GM21528 (cell line): ENCODE measurements at regions not wholly inside any gene's neighbourhood (a gene's known extent, or its start where the extent isn't known, plus 50 kb on each side); places are given as distances from the start of the nearest gene placed in this dataset.

ENCODE experiments used
- ATAC-seq: cut with Tn5 transposase; IDR thresholded peaks from one replicate; pipeline ENCODE4 v1.9.1; 2021; ENCODE audit warnings: mild to moderate bottlenecking, moderate library complexity; ENCODE audit not compliant: unreplicated experiment, low FRiP score

DNA sequence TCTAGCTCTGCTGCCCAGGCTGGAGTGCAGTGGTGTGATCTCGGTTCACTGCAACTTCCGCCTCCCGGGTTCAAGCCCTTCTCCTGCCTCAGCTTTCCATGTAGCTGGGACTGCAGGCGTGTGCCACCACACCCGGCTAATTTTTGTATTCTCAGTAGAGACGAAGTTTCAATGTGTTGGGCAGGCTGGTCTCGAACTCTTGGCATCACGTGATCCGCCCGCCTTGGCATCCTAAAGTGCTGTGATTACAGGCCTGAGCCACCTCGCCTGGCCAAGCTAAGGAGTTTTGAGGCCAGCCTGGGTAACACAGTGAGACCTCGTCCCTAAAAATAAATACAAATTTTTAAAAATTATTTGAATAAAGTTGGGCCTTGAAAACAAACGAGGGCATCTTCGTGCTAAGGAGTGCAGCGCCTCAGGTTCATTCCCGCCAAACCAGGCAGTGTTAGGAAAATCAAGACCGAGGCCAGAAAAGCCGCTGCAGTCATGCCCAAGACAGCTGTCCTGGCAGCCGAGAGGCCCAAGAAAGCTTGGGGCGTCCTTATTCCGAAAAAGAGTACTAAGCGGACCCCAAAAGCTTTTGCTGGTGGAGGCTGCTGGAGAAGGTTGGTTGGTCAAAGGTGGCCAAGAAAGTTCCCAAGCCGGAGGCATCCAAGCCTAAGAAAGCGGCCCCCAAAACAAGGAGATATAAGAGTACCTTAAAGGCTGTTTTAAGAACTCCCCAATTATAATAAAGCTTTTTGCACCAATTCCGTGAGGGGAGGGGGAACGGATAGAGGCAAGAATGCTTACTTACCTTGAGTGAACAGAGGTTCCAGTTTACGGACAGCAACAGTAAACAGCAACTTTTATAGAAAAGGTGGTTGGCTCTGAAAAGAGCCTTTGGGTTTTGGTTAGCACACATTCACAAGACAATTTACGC, 109.0 kb downstream of the HFE start:
- no peak for ATAC-seq

DNA sequence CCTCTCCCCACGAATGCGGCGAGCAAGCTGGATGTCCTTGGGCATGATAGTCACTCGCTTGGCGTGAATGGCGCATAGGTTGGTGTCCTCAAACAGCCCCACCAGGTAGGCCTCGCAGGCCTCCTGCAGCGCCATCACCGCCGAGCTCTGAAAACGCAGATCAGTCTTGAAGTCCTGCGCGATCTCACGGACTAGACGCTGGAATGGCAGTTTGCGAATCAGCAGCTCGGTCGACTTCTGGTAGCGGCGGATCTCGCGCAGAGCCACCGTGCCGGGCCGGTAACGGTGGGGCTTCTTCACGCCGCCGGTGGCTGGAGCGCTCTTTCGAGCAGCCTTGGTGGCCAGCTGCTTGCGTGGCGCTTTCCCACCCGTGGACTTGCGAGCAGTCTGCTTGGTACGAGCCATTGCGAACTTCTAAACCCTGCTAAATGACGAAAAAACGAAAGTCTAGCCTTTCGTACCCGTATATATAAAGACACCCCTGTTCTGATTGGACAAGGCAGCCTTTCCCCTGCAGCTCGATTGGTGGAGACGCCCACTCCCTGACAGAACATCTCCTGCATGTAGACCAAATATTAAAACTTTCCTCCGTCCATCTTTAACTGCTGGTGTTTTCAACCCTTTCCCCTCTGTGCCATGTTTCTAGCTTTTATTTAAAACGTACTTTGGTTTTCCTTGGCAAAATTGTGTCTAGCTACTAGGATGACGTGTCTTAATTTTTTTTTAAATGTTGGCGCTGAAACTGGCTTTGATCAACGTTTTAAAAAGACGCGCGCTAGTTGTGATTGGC, 109.8 kb downstream of the HFE start:
- peak; percentile 37 for ATAC-seq

DNA sequence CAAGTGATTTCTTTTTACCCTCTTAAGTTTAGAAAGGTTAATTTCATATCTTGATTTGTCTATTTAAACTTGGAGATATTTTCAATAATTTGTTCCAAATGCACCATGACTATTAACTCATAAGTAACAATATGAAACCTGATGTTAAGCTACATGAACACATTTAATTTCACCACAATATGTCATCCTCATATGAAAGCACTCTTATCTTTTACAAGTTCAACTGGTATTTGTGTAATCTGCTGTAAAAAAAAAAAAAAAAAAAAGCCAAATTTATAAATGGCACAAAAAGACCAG, 110.4 kb downstream of the HFE start:
- ATAC-seq = no peak

DNA sequence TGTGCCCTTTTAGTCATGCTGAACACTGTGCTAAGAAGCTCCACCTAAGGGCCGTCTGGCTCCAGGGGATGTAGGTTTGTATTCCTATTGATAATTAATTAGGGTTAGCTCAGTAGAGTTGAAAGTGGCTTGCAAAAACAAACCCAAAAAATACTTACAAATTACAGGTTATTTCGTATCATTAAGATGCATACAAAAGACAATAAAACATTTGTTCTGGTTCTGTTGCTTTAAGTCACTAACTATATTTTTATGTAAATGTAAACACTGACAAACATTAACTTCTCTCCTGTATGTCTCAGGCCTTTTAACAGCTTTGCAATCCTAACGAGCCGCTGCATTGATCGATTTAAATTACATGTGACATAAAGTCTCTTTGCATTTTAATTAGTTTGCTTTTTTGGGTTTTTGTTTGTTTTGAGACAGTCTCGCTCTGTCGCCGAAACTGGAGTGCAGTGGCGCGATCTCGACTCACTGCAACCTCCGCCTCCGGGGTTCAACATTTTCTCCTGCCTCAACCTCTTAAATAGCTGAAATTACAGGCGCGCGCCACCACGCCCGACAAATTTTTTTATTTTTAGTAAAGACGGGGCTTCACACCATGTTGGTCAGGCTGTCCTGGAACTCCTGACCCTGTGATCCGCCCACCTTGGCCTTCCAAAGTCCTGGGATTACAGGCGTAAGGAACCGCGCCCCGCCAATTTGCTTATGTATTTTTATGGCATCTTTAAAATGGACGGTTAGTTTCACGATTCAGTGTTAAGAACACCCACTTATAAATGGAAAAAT, 110.9 kb downstream of the HFE start:
- no peak for ATAC-seq

DNA sequence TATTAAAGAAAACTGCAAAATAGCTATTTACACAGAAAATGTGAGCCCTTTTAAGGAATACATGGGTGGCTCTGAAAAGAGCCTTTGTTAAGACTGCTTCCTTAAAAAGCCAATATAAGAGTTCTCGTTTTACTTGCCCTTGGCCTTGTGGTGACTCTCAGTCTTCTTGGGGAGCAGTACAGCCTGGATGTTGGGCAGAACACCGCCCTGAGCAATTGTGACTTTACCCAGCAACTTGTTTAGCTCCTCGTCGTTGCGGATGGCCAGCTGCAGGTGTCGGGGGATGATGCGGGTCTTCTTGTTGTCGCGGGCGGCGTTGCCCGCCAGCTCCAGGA, 111.5 kb downstream of the HFE start:
- peak; percentile 6 for ATAC-seq

DNA sequence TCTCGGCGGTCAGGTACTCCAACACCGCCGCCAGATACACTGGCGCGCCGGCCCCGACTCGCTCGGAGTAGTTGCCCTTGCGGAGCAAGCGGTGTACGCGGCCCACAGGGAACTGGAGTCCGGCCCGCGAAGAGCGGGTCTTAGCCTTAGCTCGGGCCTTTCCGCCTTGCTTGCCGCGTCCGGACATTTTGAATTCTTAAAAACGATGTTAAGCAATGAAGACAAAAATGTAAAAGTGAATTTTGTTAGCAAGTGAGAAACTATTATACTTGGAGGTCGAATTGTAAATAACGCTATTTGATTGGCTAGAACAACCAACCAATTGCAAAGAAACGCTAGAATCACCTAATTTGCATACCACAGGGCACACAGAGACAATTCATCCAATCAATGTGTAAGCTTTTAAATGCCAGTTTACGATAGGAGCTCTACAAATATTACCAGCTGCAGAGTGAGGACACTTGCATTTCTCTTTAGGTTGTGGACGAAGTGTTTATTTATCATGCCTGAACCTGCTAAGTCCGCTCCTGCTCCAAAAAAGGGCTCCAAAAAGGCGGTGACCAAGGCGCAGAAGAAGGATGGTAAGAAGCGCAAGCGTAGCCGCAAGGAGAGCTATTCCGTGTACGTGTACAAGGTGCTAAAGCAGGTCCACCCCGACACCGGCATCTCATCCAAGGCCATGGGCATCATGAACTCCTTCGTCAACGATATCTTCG, 112.0 kb downstream of the HFE start:
- ATAC-seq = peak; percentile 61

DNA sequence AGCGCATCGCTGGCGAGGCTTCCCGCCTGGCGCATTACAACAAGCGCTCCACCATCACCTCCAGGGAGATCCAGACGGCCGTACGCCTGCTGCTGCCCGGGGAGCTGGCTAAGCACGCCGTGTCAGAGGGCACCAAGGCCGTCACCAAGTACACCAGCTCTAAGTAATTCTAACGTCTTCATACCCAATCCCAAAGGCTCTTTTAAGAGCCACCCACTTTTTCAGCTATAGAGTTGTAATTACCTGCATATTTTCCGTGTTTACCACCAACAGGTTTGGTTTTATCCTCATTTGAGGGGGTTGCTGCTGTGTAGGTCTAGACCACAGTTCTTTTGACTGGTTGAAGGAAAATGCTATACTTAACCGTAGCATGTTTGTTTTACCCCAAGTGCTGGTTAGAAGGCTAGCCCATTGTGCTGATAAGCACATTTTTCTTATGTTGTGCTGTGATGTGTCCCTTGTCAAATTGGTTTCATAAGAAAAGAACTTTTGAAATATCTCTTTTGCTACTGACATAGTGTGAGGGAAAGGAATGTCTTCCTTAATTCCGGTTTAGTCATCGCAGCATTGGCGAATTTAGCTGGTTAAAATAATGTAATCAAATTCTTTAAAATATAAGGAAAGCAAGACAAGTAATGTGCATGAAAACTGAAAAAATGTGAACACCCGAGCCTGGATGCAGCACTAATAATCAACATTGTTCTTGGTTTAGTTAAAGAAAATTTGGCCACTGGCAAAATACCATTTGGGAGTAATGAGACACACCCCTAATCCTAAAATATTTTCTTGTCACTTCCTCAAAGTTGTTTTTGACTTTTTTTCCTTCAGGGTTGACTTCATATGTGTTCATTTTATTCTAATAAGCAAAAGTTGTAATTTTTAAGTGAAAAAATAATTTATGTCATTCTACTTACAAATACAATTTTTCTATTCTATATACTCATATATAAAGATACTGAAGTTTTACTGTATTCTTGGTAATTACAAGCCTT, 112.8 kb downstream of the HFE start:
- ATAC-seq = no peak

DNA sequence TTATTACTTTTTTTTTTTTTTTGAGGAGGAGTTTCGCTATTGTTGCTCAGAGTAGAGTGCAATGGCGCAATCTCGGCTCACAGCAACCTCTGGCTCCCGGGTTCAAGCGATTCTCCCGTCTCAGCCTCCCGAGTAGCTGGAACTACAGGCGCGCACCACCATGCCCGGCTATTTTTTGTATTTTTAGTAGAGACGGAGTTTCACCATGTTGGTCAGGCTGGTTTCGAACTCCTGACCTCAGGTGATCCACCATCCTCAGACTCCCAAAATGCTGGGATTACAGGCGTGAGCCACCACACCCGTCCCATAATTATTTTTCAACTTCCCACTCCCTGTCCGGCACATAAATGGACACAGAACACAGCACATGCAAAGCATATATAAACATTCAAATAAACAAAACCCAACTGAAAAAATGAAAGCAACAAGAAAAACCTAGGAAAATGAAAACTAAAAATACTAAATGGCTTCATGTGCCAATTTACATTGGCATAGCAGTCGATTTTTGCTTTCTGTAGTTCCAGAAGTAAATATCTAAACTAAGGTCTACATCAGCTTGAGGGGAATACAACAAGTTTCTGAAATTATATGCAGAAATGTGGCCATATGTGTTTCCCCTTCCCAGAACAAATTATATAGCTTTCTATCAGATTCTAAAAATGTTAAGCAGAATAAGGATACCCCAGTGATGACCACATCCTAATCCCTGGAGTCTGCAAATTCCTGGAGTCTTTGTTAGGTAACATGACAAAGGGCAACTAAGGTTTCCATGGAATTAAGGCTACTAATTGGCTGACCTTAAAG, 113.9 kb downstream of the HFE start:
- no peak for ATAC-seq

DNA sequence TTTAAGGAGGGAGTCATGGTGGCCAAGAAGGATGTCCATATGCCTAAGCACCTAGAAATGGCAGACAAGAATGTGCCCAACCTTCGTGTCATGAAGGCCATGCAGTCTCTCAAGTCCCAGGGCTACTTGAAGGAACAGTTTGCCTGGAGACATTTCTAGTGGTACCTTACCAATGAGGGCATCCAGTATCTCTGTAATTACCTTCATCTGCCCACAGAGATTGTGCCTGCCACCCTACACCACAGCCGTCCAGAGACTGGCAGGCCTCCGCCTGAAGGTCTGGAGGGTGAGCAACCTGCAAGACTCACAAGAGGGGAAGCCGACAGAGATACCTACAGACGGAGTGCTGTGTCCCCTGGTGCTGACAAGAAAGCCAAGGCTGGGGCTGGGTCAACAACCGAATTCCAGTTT, 115.0 kb downstream of the HFE start:
- no peak for ATAC-seq

DNA sequence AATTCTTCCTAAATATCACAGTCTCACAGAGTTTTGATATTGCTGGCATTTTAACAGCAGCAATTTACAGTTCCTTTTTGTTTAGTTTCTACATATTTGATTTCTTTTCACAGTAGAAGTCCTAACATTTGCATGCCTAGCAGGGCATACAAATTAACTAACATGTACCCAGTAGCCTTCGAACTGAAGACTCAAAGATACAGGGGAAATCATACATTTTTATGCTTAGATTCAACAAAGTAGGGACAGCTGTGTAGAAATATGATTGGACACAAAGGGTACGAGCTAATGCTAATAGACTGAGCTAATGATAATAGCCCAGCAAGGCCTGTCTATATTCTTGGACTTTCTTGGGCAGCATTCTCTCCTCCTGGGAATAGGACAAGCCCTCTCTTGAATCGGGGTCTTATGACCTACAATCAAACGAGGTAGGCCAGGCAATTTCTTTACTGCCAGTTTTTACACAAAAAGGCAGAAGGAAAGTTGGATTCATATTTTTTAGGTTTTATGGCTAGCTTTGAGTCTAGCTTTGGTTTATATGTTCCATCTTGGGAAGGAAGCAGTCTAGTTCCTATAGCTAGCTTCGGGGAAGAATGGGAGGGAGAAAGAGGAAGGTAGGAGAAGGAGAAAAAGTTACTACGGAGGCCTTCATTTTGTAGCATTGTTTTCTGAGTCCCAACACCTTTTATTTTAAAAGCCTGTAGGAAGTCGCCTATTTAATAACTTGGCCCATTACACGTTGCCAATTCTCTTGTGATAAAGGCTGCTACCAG, 115.8 kb downstream of the HFE start:
- no peak for ATAC-seq

DNA sequence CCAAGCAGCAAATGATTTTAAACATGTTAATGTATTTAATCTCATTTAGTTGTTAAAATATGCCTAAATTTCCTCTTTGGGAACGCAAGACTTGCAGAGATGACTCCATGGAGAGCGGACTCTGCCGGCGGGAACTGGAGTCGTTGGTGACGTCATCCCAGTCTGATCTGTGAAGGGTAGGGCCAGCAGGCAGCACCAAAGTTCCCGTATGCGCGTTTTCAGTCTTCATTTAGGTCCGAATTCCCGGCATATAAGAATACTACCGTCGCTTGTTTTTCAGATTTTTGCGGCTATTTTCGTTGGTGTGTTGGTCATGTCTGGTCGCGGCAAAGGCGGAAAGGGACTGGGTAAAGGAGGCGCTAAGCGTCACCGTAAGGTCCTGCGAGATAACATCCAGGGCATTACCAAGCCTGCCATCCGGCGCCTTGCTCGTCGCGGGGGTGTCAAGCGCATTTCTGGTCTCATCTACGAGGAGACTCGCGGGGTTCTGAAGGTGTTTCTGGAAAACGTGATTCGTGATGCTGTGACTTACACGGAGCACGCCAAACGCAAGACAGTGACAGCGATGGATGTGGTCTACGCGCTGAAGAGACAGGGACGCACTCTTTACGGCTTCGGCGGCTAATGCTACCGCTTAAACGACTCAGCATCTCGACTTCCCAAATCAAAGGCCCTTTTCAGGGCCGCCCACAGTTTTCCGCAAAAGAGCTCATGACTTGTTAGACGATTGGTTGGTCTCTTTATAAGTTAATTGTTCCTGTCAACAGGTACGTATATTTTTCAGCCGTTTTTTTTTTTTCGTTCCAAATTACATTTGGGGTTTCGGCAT, 117.3 kb downstream of the HFE start:
- ATAC-seq = peak; percentile 57

DNA sequence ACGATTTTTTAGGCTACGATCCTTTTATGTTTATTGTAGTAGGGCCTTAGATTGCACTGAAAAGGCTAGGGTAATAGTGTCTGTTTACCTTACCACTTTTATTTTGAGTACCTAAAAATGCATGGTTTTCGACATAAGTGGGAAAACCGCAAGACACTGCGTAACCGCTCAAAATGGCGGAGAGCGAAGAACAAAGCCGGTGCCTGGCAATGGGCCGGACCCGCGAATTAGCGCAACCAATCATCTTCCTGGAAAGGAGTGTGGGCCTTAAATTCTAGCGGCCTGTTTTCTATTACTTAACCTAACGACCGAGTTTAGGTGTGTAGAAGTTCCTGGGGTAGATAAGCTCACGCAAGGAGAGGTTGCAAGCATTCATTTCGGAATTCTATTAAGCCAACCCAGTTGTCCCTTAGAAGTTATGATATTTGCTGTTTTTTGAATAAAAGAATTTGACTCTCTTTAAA, 118.0 kb downstream of the HFE start:
- ATAC-seq = peak; percentile 42

DNA sequence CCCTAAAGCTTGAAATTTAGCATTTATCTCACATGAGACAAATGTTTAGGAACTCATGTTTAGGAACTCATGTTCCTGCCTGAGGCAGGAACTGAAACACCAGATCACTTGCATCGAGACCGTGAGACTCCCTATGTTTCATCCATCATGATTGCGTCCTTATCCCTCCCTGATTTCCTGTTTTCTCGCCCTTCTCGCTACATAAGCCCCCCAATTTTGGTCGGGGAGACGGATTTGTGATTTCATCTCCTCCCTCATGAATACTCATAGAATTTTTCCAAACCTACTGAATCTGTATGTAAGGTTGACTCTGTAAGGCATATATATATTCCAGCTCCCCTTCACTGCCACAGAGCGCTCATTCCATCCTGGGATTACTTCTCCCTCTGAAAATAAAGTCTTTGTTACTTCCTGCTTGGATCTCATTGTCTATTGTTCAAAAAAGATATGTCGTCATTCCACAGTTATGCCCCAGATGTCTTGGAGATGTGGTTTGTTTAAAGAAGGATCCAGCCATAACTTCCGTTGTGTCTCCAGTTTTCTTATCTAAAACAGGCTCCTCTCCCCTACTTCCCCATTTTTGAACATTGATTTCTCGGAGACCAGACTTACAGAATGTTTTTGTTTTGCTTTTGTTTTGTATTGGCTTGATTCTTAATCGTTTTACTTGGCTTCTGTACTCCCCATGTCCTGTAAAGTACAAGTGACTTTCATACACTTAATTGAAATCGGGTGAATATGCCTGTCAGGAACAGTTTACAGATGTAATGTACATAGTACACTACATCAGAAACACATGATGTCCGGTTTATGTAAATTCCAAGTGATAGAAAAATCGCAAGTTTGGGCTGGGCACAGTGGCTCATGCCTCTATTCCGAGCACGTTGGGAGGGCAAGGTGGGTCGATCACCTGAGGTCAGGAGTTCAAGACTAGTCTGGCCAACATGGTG, 118.7 kb downstream of the HFE start:
- no peak for ATAC-seq

DNA sequence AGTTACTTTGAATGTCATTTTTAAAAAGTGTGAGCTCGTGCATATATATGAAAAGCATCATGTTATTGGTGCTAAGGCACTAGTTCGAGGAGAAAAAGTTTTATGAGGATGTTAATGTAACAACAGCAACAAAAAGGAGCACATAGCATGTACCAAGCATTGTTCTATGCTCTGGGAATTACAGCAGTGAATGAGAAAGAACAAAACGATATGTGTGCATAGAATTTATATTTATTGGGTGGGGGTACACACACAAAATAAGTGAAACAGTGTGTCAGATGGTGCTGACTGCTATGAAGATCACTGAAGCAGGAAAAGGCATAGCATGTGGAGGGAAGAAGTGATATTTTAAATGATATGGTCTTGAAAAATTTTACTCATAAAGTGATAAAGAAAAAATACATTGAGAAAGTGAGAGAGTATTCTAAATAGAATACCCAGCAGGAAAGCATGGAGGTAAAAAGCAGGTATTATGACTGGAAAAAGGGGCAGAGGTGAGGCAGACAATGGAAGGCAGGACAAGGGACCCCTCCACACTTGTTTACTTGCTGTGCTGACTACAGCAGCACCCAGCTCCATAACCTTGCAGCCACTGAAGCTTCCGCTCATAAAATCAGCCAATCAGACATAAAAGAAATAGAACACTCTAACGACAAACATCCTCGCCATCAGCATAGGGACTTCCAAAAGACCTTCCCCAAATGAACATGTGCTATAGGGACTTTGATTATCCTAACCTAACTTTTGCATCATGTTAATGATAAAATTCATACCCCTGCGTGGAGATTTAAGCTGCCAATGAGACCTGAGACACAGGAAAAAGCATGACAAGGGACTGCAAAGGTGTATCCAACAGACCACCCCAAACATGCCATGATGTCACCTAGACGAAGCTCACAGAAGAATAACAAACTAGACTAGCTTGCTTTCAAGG, 119.9 kb downstream of the HFE start:
- no peak for ATAC-seq

DNA sequence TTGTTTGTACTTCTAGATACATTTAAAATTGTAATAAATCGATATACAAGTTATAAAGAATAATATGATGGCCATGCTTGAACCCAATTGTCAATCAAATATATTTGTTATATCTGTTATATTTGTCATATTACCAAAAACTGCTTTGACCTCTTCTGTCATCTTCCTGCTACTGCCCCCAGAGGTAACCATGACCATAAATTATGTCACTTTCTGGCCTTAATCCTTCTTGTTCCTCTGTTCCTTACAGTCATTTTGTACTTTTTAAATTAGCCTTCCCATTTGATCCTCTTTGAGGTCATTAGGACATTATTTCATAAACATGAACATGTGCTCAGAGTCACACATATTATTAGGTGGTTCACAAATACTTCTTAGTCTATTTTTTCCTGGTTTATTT, 124.7 kb downstream of the HFE start:
- no peak for ATAC-seq
